HEK293T (cell line): ENCODE measurements at regions not wholly inside any gene's neighbourhood (a gene's known extent, or its start where the extent isn't known, plus 50 kb on each side); places are given as distances from the start of the nearest gene placed in this dataset.

Experiments
- ARNT ChIP-seq: fragments of 450-650 bp; IDR thresholded peaks from 2 replicates; pipeline ENCODE4 v1.6.1; 2017; ENCODE audit warnings: mild to moderate bottlenecking
- BHLHE40 ChIP-seq: fragments of 450-650 bp; IDR thresholded peaks from 2 replicates; pipeline ENCODE4 v1.6.1; 2016; ENCODE audit warnings: mild to moderate bottlenecking, moderate library complexity, borderline replicate concordance
- ELF4 ChIP-seq: fragments of 450-650 bp; IDR thresholded peaks from 2 replicates; pipeline ENCODE4 v1.6.1; 2017; ENCODE audit warnings: antibody characterized with exemption
- FOXA1 ChIP-seq: fragments of 450-650 bp; IDR thresholded peaks from 2 replicates; pipeline ENCODE4 v1.6.1; 2016; ENCODE audit warnings: mild to moderate bottlenecking
- FOXK2 ChIP-seq: fragments of 450-650 bp; IDR thresholded peaks from 2 replicates; pipeline ENCODE4 v1.6.1; 2016; ENCODE audit warnings: mild to moderate bottlenecking
- FOXM1 ChIP-seq: fragments of 450-650 bp; IDR thresholded peaks from 2 replicates; pipeline ENCODE4 v1.6.1; 2017; ENCODE audit warnings: mild to moderate bottlenecking, borderline replicate concordance
- L3MBTL2 ChIP-seq: fragments of 450-650 bp; conservative IDR thresholded peaks from 2 replicates; pipeline ENCODE4 v1.6.1; 2016; ENCODE audit warnings: mild to moderate bottlenecking
- LEF1 ChIP-seq: fragments of 450-650 bp; IDR thresholded peaks from 2 replicates; pipeline ENCODE4 v1.6.1; 2017; ENCODE audit warnings: mild to moderate bottlenecking, borderline replicate concordance
- SP1 ChIP-seq: fragments of 450-650 bp; IDR thresholded peaks from 2 replicates; pipeline ENCODE4 v1.6.1; 2017
- SUZ12 ChIP-seq: fragments of 450-650 bp; IDR thresholded peaks from 2 replicates; pipeline ENCODE4 v1.6.1; 2016; ENCODE audit warnings: mild to moderate bottlenecking
- ZNF384 ChIP-seq: fragments of 450-650 bp; IDR thresholded peaks from 2 replicates; pipeline ENCODE4 v1.6.1; 2016
- TF ChIP-seq, protein P1 (sequence below): fragments of 450-650 bp; IDR thresholded peaks from 2 replicates; pipeline ENCODE4 v1.6.1; 2016

DNA sequence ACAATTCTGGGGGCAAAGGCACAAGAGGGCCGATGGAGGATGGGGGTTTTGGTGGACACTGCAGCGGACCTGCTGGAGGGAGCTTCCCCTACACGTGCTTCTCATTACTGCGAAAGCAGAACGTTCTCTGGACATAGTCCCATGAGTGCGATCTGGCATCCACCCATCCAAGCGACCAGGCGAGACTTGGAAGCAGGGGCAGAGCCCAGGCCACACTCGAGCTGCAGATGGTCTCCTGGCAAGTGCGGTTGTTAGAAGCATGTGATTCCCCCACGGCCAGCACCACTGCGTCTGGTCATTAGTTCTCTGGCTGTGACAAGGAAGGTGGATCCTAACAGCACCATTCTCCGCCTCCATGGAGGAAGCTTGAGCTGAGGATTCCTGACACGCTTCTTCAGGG is 118.4 kb upstream of the TCERG1L start:
- no peak for TF ChIP-seq ZNF384
- no peak for TF ChIP-seq ARNT
- TF ChIP-seq L3MBTL2 = no peak
- TF ChIP-seq SP1 = no peak
- TF ChIP-seq FOXM1 = no peak
- TF ChIP-seq BHLHE40 = no peak
- TF ChIP-seq, protein P1, sequence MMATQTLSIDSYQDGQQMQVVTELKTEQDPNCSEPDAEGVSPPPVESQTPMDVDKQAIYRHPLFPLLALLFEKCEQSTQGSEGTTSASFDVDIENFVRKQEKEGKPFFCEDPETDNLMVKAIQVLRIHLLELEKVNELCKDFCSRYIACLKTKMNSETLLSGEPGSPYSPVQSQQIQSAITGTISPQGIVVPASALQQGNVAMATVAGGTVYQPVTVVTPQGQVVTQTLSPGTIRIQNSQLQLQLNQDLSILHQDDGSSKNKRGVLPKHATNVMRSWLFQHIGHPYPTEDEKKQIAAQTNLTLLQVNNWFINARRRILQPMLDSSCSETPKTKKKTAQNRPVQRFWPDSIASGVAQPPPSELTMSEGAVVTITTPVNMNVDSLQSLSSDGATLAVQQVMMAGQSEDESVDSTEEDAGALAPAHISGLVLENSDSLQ = no peak
- TF ChIP-seq FOXK2 = no peak
- no peak for TF ChIP-seq SUZ12
- no peak for TF ChIP-seq FOXA1
- TF ChIP-seq LEF1 = no peak
- no peak for TF ChIP-seq ELF4
